ENCODE measurements at regions not wholly inside any gene's neighbourhood (a gene's known extent, or its start where the extent isn't known, plus 50 kb on each side); places are given as distances from the start of the nearest gene placed in this dataset.

DNA sequence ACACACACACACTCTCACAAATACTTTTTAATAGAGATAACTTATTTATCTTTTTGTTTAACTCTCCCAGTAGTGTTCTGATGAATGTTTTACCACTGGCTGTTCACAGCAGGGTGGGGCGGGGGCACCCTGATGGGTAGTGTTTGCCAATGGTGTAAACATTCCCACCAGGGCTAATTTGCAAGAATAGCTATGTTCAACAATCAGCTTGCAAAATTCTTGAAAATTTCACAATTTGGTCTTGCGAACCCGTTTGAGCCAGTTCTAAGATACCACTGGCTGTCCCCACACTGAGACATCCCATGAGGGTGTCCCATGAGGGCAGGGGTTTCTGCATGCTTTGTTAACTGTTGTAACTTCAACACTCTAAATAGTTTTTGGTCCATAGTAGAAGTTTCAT, 348.5 kb downstream of the CXCL12 start:
- TF ChIP-seq GABPA (IDR thresholded peaks at IDR 0.05 in 1 of 2, conservative IDR thresholded peaks at IDR 0.05 in 1 of 2) (no peak), FOXA1 (IDR thresholded peaks at IDR 0.05) (no peak), YY1 (IDR thresholded peaks at IDR 0.05) (no peak), HNF4A (conservative IDR thresholded peaks at IDR 0.05) (no peak), TAF1 (conservative IDR thresholded peaks at IDR 0.05) (no peak), RXRA (IDR thresholded peaks at IDR 0.05) (no peak), SP1 (IDR thresholded peaks at IDR 0.05) (no peak), JUND (IDR thresholded peaks at IDR 0.05) (no peak), NR2F2 (IDR thresholded peaks at IDR 0.05) (no peak)
- TF ChIP-seq, protein P1, sequence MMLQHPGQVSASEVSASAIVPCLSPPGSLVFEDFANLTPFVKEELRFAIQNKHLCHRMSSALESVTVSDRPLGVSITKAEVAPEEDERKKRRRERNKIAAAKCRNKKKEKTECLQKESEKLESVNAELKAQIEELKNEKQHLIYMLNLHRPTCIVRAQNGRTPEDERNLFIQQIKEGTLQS (IDR thresholded peaks at IDR 0.05): no peak
- TF ChIP-seq, protein P2, sequence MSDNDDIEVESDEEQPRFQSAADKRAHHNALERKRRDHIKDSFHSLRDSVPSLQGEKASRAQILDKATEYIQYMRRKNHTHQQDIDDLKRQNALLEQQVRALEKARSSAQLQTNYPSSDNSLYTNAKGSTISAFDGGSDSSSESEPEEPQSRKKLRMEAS (IDR thresholded peaks at IDR 0.05): no peak
- TF ChIP-seq, protein P3, sequence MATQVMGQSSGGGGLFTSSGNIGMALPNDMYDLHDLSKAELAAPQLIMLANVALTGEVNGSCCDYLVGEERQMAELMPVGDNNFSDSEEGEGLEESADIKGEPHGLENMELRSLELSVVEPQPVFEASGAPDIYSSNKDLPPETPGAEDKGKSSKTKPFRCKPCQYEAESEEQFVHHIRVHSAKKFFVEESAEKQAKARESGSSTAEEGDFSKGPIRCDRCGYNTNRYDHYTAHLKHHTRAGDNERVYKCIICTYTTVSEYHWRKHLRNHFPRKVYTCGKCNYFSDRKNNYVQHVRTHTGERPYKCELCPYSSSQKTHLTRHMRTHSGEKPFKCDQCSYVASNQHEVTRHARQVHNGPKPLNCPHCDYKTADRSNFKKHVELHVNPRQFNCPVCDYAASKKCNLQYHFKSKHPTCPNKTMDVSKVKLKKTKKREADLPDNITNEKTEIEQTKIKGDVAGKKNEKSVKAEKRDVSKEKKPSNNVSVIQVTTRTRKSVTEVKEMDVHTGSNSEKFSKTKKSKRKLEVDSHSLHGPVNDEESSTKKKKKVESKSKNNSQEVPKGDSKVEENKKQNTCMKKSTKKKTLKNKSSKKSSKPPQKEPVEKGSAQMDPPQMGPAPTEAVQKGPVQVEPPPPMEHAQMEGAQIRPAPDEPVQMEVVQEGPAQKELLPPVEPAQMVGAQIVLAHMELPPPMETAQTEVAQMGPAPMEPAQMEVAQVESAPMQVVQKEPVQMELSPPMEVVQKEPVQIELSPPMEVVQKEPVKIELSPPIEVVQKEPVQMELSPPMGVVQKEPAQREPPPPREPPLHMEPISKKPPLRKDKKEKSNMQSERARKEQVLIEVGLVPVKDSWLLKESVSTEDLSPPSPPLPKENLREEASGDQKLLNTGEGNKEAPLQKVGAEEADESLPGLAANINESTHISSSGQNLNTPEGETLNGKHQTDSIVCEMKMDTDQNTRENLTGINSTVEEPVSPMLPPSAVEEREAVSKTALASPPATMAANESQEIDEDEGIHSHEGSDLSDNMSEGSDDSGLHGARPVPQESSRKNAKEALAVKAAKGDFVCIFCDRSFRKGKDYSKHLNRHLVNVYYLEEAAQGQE (IDR thresholded peaks at IDR 0.05): no peak
- TF ChIP-seq, protein P4, sequence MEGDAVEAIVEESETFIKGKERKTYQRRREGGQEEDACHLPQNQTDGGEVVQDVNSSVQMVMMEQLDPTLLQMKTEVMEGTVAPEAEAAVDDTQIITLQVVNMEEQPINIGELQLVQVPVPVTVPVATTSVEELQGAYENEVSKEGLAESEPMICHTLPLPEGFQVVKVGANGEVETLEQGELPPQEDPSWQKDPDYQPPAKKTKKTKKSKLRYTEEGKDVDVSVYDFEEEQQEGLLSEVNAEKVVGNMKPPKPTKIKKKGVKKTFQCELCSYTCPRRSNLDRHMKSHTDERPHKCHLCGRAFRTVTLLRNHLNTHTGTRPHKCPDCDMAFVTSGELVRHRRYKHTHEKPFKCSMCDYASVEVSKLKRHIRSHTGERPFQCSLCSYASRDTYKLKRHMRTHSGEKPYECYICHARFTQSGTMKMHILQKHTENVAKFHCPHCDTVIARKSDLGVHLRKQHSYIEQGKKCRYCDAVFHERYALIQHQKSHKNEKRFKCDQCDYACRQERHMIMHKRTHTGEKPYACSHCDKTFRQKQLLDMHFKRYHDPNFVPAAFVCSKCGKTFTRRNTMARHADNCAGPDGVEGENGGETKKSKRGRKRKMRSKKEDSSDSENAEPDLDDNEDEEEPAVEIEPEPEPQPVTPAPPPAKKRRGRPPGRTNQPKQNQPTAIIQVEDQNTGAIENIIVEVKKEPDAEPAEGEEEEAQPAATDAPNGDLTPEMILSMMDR (IDR thresholded peaks at IDR 0.05; ENCODE audit: low read depth, low read length, missing input control): no peak
- Histone ChIP-seq H3K4me3 (ENCODE audit: low read depth in 1 of 3, low read length in 3 of 3) (no peak overlapping the region), H3K9ac (ENCODE audit: low read depth in 1 of 2, low read length in 2 of 2) (no peak overlapping the region), H3K9me3 (ENCODE audit: control insufficient read depth in 4 of 4, low read length in 3 of 4) (no peaks in the 10 kb centered on the region), H3K27me3 (ENCODE audit: control insufficient read depth in 4 of 4, insufficient read depth in 4 of 4, low read length in 3 of 4) (no peaks in the 10 kb centered on the region), H3K36me3 (ENCODE audit: control insufficient read depth in 4 of 4, insufficient read depth in 3 of 4, low read depth in 1 of 4, low read length in 3 of 4) (no peaks in the 10 kb centered on the region), H3K27ac (ENCODE audit: low read depth in 1 of 2, low read length in 2 of 2) (no peak overlapping the region), H3K4me1 (ENCODE audit: control insufficient read depth in 4 of 4, insufficient read depth in 4 of 4, low read length in 3 of 4) (peaks cover 0 to 8% (median 0%) of the 10 kb centered on the region in 4 donors)
- no peak for DNase-seq (ENCODE audit: low spot score)
- 53% methylated on average over 3 of the region's 3 CpGs for WGBS

DNA sequence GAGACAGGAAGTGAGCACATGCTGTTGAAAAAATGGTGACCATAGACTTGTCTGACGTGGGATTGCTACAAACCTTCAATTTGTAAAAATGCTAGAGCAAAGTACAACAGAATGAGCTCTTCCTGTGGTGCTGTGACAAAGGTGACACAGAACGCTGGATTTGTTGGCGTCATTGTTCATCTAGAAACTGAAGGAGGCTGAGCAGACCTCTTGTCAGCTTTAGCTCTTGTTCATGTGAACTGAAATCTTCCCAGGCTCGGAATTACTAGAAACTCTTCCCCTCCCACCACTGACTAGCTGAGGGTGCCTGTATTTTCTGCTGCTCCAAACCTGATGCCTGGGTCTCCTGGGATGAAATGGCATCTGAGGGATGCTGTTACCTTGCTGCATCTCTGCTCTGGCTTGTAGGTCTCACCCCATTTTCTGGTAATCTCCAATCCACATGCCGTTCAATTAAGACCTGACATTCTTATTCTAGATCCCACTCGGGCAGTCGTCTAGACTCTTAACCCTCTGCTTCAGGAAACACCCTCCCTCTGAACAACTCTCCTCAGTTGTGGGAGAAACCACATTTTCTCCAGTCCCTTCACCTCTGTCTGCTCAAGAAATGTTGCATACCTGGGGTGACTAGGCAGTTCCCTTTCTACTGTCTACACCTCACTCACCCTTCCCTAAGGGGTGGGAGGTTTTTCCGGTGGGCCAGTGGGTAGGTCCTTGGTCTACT, 349.3 kb downstream of the CXCL12 start:
- peaks cover 0 to 8% (median 0%) of the 10 kb centered on the region in 4 donors for H3K4me1 ChIP-seq (ENCODE audit: control insufficient read depth in 4 of 4, insufficient read depth in 4 of 4, low read length in 3 of 4)
- 66% methylated on average over 8 of the region's 8 CpGs for WGBS
- no peak overlapping the region for H3K9ac ChIP-seq (ENCODE audit: low read depth in 1 of 2, low read length in 2 of 2)
- H3K27ac ChIP-seq (ENCODE audit: low read depth in 1 of 2, low read length in 2 of 2): peak overlapping the region in 1 of 2 donors; percentile 27
- no peaks in the 10 kb centered on the region for H3K27me3 ChIP-seq (ENCODE audit: control insufficient read depth in 4 of 4, insufficient read depth in 4 of 4, low read length in 3 of 4)
- H3K9me3 ChIP-seq (ENCODE audit: control insufficient read depth in 4 of 4, low read length in 3 of 4): no peaks in the 10 kb centered on the region
- no peak overlapping the region for H3K4me3 ChIP-seq (ENCODE audit: low read depth in 1 of 3, low read length in 3 of 3)
- DNase-seq (ENCODE audit: low spot score): no peak
- no peak for TF ChIP-seq HNF4A (conservative IDR thresholded peaks at IDR 0.05)
- TF ChIP-seq, protein P5, sequence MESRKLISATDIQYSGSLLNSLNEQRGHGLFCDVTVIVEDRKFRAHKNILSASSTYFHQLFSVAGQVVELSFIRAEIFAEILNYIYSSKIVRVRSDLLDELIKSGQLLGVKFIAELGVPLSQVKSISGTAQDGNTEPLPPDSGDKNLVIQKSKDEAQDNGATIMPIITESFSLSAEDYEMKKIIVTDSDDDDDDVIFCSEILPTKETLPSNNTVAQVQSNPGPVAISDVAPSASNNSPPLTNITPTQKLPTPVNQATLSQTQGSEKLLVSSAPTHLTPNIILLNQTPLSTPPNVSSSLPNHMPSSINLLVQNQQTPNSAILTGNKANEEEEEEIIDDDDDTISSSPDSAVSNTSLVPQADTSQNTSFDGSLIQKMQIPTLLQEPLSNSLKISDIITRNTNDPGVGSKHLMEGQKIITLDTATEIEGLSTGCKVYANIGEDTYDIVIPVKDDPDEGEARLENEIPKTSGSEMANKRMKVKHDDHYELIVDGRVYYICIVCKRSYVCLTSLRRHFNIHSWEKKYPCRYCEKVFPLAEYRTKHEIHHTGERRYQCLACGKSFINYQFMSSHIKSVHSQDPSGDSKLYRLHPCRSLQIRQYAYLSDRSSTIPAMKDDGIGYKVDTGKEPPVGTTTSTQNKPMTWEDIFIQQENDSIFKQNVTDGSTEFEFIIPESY (IDR thresholded peaks at IDR 0.05): no peak
- TF ChIP-seq RXRA (IDR thresholded peaks at IDR 0.05): no peak
- TF ChIP-seq GABPA (IDR thresholded peaks at IDR 0.05 in 1 of 2, conservative IDR thresholded peaks at IDR 0.05 in 1 of 2): no peak
- TF ChIP-seq, protein P4 (IDR thresholded peaks at IDR 0.05; ENCODE audit: low read depth, low read length, missing input control): no peak
- TF ChIP-seq, protein P1 (IDR thresholded peaks at IDR 0.05): no peak
- no peak for TF ChIP-seq NR2F2 (IDR thresholded peaks at IDR 0.05)
- no peaks in the 10 kb centered on the region for H3K36me3 ChIP-seq (ENCODE audit: control insufficient read depth in 4 of 4, insufficient read depth in 3 of 4, low read depth in 1 of 4, low read length in 3 of 4)

Data from liver (tissue), 8 donors.